ENCODE measurements at regions not wholly inside any gene's neighbourhood (a gene's known extent, or its start where the extent isn't known, plus 50 kb on each side); places are given as distances from the start of the nearest gene placed in this dataset.

- H3K4me3 ChIP-seq (ENCODE audit: control insufficient read depth, low read depth, low read length), result no peak overlapping the region
- DNase-seq (ENCODE audit: low read depth), result no peak
- TF ChIP-seq CTCF (IDR thresholded peaks at IDR 0.05; ENCODE audit: control insufficient read depth, insufficient read depth, low read depth, low read length, missing control alignments), result no peak
These were observed 73.5 kb upstream of the CAMK1G start for GRCh38 chr1:209510063-209510462.

- DNase-seq (ENCODE audit: low read depth), result no peak
- no peak for TF ChIP-seq CTCF (IDR thresholded peaks at IDR 0.05; ENCODE audit: control insufficient read depth, insufficient read depth, low read depth, low read length, missing control alignments)
- no peak overlapping the region for H3K4me3 ChIP-seq (ENCODE audit: control insufficient read depth, low read depth, low read length)
These were observed 72.3 kb upstream of the CAMK1G start for GRCh38 chr1:209511169-209511568.

GRCh38 chr1:209512821-209513220, 70.7 kb upstream of the CAMK1G start:
- TF ChIP-seq CTCF (IDR thresholded peaks at IDR 0.05; ENCODE audit: control insufficient read depth, insufficient read depth, low read depth, low read length, missing control alignments), result no peak
- no peak overlapping the region for H3K4me3 ChIP-seq (ENCODE audit: control insufficient read depth, low read depth, low read length)
- no peak for DNase-seq (ENCODE audit: low read depth)

GRCh38 chr1:209513226-209513625, 70.3 kb upstream of the CAMK1G start:
- no peak for DNase-seq (ENCODE audit: low read depth)
- no peak overlapping the region for H3K4me3 ChIP-seq (ENCODE audit: control insufficient read depth, low read depth, low read length)
- TF ChIP-seq CTCF (IDR thresholded peaks at IDR 0.05; ENCODE audit: control insufficient read depth, insufficient read depth, low read depth, low read length, missing control alignments), result peak; percentile 67

GRCh38 chr1:209516771-209517680, 66.5 kb upstream of the CAMK1G start:
- DNase-seq (ENCODE audit: low read depth), result no peak
- no peak overlapping the region for H3K4me3 ChIP-seq (ENCODE audit: control insufficient read depth, low read depth, low read length)
- no peak for TF ChIP-seq CTCF (IDR thresholded peaks at IDR 0.05; ENCODE audit: control insufficient read depth, insufficient read depth, low read depth, low read length, missing control alignments)

GRCh38 chr1:209517681-209518050, 65.8 kb upstream of the CAMK1G start:
- DNase-seq (ENCODE audit: low read depth), result no peak
- TF ChIP-seq CTCF (IDR thresholded peaks at IDR 0.05; ENCODE audit: control insufficient read depth, insufficient read depth, low read depth, low read length, missing control alignments), result no peak
- no peak overlapping the region for H3K4me3 ChIP-seq (ENCODE audit: control insufficient read depth, low read depth, low read length)

Measured in AG09309 (cell line).